Ecto neural progenitor cell (in vitro differentiated cells): ENCODE measurements at regions not wholly inside any gene's neighbourhood (a gene's known extent, or its start where the extent isn't known, plus 50 kb on each side); places are given as distances from the start of the nearest gene placed in this dataset.
"Not testable (repeated sequence)": the region's sequence is repeated elsewhere in the genome, so short reads cannot be mapped to it uniquely, and the experiment has no call there.

Experiments
- DNase-seq: peaks from one replicate; pipeline ENCODE4 v3.0.0-alpha.2; 2018; ENCODE audit warnings: low spot score

DNA sequence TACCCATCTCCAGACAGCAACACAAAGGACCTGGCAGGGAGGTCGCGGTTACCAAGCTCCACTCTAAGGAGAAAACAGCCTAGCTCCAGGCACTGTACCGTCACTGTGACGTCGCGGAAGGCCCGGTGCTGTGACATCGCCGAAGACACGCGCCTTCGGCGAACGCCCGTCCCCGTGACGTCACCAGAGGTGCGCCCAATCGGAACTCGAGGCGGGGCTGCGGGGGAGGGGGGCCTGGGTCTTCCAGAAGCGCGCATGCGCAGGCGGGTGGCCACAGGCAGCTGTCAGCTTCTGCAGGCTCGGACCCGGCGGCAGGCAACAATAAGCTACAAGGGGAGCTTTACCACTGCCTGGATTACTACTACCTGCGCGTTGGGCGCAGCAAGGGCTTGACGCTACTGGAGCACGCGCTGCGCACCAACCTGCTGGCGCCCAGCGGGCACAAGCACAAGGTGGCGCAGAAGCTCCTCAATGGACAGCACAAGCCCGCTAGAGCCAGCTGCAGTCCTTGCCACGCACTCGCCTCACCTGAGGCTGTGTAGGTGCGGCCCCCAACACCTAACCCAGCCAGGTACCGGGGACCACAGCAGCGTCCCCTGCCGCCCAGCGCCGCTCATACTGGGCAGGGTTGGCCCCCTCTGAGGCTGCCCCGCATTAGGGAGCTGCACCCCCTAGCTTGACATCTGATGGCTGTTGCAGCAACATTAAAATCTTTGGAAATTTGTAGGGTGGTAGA is 208.4 kb downstream of the TPST1 start:
- DNase-seq: peak; percentile 97

DNA sequence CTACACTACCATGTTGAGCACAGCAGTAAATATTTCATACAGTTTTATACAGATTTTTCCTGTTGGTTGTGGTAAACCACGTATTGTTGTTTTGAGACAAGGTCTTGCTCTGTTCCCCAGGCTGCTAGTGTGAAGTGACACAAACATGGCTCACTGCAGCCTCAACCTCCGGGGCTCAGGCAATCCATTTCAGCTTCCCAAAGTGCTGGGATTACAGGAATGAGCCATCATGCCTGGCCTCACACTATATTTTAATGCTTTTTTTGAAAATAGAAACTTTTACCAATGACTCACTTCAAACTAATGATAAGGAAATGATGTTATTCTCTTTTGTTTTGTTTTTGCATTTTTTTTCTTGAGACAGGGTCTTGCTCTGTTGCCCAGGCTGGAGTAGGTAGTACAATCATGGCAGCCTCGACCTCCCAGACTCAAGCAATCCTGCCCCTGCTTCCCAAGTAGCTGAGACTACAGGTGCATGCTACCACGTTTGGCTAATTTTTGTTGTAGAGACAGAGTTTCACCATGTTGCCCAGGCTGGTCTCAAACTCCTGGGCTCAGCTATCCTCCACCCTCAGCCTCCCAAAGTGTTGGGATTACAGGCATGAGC is 210.6 kb downstream of the TPST1 start:
- no peak for DNase-seq

GRCh38 chr7:66418537-66418936 is 210.1 kb upstream of the KCTD7 start:
- DNase-seq: no peak

DNA sequence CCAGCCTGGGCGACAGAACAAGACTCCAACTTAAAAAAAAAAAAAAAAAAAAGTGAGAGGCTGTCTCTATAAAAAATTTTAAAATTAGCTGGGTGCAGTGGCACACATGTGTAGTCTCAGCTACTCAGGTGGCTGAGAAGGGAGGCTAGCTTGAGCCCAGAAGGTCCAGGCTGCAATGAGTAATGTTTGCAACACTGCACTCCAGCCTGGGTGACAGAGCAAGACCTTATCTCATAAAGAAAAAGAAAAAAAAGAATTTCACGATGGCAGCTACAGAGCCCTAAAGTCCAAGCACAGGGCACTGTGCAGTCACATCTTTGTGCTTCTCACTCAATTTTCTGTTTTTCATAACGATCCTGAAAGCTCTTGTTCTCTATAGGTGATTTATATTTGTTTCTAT is 209.5 kb upstream of the KCTD7 start:
- DNase-seq: no peak

- DNase-seq: peak; percentile 28
Measured at GRCh38 chr7:66421830-66422475, 206.7 kb upstream of the KCTD7 start.

DNA sequence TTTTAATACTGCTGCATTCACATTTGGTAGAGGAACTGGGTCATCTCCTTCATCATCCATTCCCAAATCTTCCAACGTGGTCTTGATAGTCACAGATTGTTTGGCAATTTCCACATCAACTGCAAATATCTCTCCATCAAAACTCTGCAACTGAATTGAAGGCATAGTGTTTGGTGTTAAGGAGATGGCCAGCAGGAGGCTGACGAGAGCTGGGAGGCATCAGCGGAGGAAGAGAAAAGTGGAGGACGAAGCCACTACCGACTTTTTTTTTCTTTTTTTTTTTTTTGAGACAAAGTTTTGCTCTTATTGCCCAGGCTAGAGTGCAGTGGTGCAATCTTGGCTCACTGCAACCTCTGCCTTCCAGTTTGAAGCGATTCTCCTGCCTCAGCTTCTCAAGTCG is 205.0 kb upstream of the KCTD7 start:
- no peak for DNase-seq

DNA sequence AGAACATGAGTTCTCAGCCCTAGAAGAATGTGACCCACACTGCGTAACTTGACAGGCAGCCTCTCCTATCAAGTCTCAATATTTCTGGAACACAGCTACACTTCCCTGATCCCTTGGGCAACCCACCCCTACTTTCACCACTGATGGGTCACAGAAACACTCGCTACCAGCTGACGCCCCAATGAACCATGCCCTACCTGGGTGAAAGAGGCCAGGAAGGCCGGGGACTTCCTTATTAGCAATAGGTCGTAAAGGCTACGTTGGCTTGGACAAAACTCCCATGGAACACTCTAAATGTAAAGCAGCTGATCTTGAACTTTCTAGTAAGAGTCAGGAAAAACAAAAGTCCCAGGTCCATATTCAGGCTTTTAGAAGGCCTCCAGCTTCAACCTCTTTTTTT is 202.3 kb upstream of the KCTD7 start:
- no peak for DNase-seq

- no peak for DNase-seq
Measured at GRCh38 chr7:66426996-66427395, 201.7 kb upstream of the KCTD7 start.

- DNase-seq: no peak
Measured at GRCh38 chr7:66427956-66428355, 200.7 kb upstream of the KCTD7 start.

DNA sequence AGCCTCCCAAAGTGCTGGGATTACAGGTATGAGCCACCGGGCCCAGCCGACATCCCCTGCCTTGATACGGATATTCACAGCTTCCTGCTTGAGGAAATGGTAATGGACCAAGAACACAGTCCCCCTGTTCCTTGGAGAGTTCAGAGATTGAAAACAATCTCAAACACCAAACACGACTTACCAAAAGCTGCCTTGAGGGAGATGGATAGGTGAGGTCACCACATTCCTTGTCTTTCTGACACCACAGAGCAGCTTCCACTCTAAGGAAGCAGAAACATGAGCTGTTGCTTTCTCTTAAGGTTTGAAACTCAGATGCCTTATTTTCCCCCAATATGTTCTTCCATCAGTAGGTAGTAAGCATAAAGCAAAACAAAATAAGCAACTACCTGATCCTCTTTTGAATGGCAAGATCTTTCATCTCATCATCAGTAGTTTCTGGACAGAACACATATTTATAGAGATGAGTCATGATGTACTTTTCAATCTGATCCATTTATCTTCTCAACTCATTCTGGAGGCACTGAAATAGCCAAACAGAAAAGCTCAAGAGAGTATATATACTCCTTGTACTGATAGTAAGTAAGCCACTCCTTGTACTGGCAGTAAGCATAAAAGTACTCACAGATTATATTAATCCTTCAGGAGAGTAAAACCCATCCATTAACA is 199.1 kb upstream of the KCTD7 start:
- DNase-seq: no peak

GRCh38 chr7:66430164-66430545 is 198.5 kb upstream of the KCTD7 start:
- DNase-seq: no peak

DNA sequence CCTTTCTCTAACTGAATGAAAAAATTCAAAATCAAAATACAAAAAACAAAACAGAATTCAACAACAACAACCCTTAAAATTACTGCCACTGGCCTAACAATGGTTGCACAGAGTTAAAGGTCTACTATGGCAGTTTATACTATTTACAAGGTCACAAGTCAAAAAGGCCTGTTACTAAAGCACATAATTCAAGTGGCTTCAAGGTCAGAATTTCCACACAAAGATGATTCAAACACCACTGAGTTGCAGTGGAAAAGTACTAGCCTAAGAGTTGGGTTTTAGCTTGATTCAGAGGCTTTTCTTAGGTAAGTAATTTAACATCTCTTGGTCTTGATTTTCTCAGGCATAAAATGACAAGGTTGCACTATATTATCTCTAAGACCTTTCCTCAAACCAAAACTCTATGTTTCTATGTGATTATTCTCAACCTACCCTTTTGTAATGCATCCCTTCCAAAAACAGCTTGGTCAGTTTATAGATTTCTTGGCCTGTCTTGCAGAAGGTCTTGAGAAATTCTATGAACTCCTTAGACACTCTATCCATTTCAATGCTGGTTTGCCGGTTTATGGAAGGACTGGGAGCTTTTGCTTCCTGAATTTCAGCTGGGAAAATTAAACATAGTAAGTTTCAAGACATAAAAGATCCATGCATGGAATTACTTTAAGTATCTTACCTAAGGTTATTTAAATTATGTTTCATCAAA is 189.8 kb upstream of the KCTD7 start:
- not testable (repeated sequence) for DNase-seq

DNA sequence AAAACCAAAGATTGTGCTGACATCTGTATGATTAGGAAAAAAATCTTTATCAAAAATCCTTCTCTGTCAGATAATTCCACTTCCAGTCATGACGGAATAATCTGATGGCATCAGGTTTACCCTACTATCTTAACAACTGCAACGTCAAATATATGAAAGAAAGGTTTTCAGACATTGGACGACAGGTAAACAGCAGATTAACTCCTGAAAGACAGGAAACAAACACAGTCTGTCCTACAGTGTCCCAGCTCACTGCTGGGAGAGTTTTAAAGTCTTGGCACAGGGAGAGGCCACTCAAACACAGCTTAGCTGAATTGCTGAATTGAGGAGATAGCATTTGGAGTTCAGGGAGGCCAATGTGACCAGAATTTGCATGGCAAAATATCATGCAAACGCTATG is 186.3 kb upstream of the KCTD7 start:
- no peak for DNase-seq

- no peak for DNase-seq
Measured at GRCh38 chr7:66443946-66444345, 184.7 kb upstream of the KCTD7 start.

- not testable (repeated sequence) for DNase-seq
Measured at GRCh38 chr7:66447007-66447406, 181.7 kb upstream of the KCTD7 start.

- not testable (repeated sequence) for DNase-seq
Measured at GRCh38 chr7:66450814-66451213, 177.9 kb upstream of the KCTD7 start.

DNA sequence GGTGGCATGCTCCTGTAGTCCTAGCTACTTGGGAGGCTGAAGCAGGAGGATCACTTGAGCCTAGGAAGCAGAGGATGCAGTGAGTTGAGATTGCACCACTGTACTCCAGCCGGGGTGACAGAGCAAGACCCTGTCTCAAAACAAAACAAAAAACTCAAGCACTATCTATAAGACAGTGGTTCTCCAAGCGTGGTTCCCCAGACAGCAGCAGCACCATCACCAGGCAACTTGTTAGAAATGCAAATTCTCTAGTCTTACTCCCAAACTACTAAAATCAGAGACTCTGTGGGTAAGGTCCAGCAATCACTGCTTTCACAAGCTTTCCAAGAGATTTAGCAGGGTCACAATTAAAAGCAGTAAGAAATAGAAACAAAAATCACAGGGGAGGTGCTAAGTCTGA is 177.0 kb upstream of the KCTD7 start:
- not testable (repeated sequence) for DNase-seq

DNA sequence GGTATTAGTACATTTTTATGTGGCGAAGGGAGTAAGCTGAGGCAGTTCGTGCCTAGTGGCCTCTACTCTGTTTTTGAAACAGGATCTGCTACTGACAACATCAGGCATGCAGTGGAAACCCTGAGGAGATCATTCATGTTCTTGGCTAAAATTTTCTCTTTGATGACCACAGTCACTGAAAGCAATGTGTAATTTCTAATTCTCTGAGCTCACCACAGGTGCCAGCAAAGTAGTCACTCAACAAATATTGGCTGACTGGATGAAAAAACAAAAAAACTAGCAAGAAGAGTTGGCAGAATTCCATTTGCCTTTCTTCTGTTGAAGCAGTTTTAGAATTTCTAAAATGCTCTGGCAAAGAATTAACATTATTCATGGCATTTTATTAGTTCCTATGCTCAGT is 176.5 kb upstream of the KCTD7 start:
- no peak for DNase-seq

DNA sequence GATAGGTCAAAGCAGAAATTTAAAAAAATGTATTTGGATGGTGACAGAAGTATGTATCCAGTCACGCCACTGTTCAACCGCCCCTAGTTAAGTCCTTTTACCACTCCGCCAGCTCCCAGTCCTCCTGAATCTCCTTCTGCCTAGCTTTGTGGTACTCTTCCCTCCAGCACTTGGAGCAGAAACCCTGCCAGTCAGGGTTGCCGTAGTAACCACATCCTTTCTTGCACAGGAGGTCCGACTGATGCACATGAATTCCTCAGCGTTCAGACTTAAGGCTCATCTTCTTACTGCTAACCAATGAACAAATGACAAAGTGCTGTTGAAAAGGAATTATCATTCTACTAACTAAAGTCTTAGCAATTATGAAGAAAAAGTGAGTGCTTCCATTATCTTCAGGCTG is 175.3 kb upstream of the KCTD7 start:
- DNase-seq: no peak

DNA sequence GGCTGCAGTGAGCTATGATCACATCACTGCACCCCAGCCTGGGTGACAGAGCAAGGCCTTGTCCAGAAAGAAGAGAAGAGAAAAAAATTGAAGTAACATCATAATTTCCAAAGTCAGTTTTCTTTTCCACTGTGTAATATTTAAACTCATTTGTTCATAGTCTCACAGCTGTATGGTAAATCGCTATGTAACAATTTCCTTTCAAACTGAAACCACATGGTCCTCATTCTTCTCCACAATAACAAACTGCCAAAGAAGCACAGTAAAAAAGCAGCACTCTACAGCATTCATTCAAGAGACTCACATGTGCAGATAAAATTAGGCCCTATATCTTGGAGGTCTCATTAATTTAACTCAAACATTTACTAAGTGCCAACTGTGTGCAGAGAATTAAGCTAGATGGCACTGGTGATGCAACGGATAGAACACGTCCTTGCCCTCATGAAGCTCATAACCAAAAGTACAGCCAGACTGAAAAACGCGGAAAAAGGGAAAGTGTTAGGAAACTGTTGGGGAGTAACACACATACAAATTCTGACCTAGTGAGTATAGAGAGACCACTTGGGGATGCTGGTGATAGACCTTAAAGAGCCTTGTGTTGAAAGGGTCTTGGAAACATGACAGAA is 174.0 kb upstream of the KCTD7 start:
- no peak for DNase-seq

GRCh38 chr7:66455432-66455831 is 173.2 kb upstream of the KCTD7 start:
- not testable (repeated sequence) for DNase-seq

- not testable (repeated sequence) for DNase-seq
Measured at GRCh38 chr7:66456431-66456830, 172.2 kb upstream of the KCTD7 start.
